ENCODE measurements at regions not wholly inside any gene's neighbourhood (a gene's known extent, or its start where the extent isn't known, plus 50 kb on each side); places are given as distances from the start of the nearest gene placed in this dataset.

DNA sequence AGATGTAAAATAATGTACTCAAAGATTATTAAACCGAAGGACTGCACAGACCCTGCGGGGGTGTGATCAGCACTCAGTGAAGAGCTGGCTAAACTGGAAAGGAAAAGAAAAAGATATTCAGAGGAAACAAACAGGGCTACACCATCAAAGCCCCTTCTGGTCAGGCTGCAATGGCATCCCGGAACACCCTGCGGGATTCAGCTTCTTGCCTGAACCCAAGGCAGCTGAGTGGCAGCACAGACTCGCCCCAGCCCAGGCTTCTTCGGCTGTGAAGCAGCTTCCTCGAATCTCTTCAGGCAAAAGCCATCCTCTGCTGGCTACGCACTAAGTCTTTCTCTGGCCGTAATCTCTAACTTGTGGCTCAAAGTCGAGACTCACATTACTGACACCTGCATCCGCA, 220.9 kb downstream of the TEX29 start:
- DNase-seq = no peak

DNA sequence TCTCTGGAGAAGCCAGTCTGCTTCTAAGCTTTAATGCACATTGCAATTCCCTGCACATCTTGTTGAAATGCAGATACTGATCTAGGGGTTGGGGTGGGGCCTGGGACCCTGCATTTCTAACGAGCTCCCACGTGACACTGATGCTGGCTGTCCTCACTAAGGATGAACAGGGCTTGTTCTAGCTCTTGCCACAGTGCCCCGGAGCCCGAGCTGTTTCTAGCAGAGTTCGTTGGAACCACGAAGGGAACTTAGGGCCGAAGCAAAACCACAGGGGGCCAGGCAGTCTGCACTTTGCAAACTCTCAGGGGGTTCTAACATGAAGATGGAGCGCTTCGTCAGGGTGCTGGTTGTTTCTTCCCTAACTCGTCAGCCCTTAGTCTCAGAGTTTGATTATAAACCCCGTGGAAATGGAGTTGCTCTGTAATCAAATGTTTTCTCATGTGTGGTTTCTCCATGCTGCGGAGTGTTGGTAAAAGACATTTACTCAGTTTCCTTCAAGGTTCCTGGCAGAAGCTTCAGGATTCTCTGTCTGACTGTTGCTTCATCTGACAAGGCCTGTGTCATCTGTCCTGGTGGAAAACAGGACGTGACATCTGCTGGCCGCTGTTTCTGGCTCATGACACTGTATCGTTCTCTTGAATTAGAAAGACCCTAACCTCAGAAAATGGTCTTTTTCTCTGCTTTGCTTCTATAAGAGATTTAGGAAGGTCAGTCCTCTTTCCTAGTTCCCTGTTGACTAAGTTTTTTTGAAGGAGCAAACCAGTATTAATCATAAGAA, 221.5 kb downstream of the TEX29 start:
- DNase-seq = no peak

DNA sequence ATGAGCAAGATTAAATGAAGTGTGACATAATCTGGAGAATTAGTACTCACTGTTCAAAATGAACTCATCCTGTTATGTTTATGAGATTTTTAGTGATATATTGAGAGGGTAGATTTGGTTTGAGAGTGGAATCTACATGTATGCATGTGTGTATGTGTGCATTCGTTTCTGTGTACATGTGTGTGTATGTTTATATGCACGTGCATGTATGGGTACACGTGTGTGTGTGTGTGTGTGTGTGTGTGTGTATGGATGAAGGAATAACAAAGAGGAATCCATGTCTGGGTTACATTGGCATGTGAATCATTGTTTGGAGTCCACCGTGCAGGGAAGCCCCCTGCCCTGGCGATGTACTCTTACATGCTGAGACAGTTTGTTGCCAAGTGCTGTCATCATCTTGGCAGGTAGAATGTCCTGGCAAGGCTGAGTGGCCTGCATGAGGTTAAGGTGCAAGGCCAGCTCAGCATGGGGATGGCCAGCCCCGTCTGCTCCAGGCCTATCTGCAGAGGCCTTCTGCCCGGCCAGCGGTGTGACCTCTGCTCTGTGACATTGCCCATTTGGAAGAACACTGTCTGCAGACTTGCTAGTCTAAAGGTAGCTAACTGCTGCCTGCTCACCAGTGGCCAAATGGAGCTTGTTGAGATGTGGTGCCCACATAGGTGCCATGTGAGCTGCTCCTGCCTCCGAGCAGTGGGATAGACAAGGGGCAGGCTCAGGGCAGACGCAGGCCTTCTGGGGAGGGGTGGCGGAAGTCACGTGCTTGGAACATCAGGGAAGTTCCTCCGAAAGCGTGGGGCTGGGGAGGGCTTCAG, 222.3 kb downstream of the TEX29 start:
- no peak for DNase-seq

DNA sequence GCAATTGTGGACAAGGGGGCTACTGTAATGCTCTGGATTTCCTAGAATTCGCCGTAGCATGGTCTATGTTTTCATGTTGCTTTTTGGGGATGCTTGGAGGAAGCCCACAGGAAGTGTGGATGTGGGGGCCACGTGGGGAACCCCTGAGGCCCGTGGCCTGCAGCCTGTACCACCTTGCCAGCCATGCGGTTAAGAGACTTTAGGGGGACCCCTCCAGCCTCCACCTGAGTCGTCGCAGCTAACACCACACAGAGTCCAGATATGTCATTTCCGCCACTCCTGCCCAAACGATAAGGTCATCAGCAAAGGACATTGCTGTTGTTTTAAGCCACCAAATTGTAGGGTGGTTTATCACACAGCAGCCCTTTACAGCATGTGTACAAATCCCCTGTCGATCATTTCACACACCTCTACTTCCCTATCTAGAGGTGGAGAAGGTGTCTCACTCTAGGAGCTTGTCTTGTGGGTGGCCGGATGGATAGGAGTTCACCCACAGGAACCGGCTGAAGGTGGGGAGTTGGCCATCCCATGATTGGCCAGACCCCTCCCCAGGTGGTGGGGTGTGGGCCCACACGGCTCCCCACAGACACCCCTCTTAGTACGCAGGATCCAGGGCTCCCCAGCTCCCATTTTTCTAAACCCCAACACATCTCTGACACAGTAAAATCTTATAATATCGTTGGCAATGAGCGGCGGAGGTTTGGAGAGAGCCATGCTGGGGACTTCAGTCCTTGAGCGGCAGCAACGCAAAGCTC, 226.7 kb downstream of the TEX29 start:
- no peak for DNase-seq

DNA sequence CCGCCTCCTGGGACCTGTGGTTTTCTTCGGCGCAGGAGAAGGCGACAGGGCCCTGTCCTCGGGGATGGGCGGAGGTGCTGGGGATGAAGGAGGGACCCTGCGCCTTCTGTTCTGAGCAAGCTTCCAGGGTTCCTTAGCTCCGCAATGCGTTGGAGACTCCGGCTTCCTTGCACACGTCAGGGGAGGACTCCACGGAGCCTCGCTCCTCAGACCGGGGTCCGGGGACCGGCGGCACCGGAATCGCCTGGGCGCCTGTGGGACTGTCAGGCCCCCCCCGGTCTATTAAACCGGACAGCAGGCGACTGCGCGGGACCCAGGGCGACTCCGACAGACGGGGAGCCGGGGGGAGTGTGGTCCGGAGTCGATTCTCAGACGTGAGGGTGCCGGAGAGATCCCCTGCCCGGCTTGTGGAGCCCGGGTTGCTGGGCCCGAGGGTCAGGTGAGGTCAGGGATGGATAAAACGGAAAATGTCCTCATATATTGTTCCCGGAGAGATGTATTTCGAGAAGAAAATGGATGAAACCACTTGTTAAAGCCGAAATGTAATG, 227.4 kb downstream of the TEX29 start:
- DNase-seq = no peak

DNA sequence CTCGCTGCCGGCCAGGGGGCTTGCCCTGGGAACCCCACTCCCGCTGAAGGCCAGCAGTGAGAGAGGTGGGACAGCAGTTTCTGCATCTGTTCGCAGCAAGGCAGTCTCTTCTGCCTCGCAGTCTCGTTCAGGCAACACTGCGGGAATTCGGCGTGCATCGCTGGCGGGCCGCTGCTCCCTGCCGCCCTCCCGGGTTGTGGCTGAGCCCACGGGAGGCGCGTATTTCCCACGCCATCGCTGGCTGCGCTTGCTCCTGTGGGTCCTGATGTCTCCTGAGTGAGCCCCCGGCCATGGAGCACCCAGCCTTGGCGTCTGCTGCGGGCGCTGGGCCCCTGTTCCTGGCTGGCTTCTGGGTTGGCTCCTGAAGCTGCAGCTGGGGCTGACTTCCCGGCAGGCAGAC, 227.9 kb downstream of the TEX29 start:
- DNase-seq = no peak

DNA sequence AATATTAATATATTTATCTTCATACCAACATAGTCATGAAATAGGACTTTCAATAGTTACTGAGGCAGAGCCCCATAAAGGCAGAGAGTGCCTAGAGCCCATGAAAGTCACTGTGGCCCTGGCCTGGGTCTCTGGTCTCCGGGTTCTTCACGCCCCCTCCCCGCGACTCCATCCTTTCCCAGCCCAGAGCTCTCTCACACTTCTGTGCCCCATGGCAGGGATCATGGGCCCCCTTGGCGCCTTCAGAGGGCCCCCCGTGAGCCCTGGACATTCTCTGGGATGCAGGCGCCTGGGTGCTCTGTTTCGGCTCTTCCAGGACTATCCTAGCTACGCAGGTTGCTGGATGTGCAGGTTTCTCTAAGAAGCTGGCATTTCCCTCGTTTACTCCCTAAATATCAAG, 228.4 kb downstream of the TEX29 start:
- DNase-seq = no peak

DNA sequence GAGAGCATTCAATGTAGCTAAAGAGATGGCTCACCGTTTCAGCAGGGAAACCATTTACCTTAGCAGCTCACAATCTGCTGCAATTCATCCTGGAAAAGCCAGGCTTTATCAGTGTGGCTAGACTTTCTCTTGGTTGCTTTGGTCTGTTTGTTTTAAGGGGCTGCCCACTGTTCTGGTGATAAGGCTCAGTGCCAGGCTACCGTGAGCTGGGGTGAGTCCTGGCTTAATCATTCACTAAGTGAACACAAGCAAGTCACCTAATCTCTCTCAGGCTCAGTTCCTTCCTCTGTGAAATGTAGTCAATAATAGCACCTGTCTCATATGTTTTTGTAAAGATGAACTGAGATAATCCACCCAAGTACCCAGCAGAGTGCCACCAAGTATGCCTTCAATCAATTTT, 229.0 kb downstream of the TEX29 start:
- no peak for DNase-seq

DNA sequence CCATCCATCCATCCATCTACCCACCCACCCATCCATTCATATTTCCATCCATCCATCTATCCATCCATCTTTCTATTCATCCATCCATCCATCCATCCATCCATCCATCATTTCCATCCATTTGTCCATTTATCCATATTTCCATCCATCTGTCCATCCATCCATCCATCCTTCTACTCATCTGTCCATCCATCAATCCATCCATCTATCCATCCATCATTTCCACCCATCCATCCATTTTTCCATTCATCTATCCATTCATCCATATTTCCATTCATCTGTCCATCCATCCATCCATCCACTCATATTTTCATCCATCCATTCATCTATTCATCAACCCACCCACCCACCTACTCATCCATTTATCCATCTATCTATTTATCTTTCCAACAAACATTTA, 229.6 kb downstream of the TEX29 start:
- no peak for DNase-seq

DNA sequence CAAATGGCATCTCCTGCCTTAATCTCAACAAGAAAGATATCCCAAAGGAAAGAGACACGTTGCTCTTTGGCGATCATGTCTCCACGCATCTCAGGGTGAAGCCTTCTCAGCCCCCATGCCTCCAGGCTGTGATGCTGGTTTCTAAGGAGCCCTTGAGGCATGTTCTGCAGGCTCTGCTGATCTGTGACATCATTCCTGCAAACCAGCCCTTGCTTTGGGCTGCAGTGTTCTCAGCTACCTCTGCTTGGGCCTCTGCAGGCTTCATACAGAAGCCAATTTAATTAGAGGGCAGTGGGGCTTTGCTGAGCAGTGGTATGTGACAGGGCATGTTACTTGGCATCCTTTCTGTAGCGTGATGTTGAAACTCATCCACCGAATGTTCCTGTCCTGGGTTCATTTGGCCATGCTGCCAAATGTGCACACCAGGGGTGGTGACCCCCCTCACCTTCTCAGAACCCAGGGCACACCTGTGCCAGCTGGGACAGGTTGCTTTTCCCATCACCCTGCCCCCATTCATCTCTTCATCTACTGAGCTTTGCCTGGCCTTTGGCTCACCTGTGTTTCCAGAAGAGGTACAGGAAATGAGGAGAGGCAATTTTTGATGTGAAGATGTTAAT, 230.9 kb downstream of the TEX29 start:
- no peak for DNase-seq

DNA sequence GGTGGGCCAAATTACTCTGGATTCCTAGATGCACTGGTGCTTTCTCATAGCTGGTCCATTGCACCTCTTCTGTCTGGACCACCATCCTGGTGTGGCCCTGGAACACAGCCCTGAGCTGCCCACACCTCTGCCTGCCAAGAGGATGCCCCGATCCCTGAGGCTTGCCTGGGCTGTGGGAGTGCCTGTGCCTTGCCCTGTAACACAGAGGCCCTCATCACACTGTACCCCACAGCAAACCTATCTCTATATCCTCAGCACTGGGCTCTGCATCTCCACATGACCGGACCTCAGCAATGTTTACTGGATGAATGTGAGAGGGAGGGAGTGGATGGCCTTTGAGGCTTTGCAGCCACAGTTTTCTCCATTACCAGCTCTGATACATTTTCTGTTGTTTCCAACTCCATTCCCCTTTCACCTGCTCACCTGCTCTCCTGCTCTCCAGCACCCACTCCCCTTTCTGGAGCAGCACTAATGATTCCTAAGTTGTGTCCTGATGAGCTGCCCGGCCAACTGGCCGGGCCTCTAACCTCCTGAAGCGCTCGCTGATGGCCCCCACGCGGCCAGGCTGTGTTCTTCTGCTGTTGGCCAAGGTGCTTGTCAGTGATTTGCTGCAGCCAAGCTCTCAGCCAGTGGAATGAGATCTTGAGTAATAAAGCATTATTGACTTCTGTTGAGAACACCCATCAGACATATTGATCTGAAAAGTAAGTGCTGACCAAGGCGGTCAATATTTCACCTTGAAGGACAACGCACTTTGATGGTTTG, 232.6 kb downstream of the TEX29 start:
- no peak for DNase-seq

DNA sequence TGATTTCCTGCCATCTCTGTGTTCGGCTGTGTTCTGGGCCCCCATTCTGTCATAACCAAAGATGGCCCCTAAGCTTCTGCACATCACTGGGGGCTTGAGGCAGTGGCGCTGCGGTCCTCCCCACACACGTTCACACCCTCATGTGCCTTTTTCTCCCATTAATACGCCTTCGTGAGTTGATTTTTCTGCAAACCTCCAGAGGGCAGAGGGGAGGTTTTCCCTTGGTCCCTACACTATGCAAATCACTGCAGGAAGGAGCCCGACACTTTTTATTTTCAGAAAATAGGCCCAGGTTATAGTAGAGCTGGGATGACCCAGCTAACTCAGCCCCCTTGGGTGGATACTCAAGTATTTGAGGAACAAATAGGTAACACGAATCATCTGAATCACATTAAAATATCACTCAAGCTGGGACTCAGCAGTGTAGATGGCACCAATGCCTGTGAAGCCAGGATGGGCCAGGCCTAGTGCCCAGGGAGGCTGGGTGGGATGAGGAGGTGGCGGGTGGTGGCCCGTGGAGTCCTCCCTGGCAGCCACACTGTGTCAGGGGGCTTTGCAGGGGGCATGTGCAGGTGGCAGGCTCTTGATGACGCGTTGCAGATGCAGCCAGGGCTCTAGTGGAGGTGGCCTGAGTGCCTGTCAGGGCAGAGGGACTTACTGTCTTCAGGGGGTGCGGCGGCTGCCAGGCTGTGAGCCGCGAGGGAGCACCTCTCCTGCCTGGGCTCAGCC, 234.3 kb downstream of the TEX29 start:
- DNase-seq = no peak

DNA sequence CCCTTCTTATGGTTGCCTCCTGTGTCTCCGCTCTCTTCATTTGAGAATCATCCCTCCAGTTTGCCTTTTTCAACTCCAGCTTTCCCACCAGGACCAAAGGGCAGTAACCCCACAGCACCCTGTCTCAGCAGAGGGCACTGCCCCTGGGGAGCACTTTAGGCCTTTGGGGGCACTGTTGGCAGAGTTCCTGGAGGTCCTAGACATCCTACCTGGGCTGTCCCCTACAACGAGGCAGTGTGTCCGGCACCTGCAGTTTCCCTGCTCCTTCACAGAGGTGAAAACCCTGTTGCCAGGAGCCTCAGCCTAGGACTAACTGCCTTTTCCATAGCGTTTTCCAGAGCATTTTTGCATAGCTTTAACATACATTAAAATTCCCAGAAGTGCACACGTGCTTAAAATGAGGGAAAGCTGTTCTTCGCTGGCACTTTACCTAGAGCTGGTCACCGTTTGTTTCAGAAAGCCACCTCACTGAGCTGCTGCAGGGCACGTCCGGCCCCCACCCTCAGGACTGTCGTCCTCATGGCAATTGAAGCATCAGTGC, 234.9 kb downstream of the TEX29 start:
- DNase-seq = no peak

DNA sequence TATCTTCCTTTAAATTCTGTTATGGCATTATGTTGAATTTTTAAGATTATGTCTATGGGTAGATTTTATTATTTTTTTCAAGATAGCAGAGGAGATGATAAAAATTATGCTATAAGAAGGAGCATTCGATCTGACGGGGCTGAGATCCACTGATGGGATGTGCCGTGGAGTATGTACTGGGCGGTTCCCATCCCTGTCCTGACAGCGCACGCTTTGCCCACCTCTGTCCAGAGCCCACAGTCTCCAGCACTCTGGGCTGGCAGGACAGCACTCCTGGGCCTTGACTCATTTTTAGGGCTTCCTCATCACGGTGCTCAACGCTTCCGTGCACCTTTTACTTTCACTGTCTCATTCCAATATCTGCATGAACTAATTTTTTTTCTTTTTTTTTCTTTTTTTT, 235.5 kb downstream of the TEX29 start:
- no peak for DNase-seq

DNA sequence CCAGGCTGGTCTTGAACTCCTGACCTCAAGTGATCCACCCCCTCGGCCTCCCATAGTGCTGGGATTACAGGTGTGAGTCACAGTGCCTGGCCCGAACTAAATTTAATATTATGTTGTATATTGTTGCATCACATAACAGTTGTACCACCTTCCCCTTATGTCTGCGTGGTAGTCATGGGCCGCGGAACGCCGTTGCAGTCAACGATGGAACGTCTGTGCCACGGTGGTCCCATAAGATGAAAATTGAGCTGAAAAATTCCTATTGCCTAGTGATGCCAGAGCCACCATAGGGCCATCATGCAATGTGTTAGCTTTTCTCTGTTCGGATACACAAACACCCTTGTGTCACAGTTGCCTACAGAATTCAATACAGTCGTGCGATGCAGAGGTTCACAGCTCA, 236.1 kb downstream of the TEX29 start:
- DNase-seq = no peak

DNA sequence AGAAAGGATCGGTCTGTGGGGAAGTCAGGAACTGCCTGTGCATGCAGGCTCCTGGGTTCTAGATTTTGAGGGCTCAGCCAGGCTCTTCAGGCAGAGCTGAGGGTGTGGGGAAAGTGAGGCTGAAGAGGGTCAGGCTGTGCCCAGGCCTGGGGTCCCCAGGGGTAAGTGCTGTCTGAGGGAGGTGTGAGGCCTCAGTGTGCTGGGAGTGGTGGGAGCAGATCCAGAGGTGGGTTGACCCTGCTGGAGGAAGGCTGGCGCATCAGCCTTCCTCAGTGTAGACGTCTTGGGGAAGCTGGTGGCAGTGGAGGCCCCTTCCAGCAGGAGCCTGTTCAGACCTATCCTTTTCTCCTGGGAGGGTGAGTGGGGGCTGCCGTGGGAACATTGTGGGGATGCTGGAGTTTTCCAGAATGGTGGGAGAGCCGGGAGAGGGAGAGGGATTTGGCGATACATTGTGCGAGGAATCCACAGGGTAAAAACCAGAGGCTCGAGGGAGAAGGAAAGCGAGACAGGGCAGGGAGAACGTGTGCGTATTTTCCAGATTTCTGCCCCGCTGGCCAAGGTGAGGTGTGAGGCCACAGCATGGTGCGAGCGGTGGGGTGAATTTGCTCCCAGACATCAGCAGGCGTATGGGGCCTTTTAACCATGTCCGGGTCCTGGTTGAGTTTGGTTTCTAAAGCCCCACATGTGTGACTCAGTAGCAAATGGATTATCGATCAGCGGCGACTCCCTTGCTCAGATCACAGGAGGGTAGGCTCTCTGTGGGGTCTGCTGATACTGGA, 237.7 kb downstream of the TEX29 start:
- DNase-seq = no peak

DNA sequence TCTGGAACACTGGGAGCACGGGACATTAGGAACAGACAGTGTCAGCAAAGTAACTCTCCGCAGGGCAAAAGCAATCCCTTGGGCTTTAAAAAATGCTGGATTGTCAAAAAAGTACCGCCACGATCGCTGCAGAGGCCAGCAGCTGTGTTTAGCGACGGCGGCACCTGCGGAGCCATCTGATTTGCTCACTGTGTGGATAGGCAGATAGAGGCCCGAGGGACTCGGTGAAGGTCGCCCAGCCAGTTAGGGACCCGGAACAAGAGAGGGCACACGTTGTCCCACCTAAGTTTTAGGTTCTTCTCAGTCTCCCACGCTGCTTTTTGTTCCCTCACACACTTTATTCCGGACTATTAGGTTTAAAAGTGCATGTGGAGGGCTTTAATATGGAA, 238.3 kb downstream of the TEX29 start:
- DNase-seq = no peak

DNA sequence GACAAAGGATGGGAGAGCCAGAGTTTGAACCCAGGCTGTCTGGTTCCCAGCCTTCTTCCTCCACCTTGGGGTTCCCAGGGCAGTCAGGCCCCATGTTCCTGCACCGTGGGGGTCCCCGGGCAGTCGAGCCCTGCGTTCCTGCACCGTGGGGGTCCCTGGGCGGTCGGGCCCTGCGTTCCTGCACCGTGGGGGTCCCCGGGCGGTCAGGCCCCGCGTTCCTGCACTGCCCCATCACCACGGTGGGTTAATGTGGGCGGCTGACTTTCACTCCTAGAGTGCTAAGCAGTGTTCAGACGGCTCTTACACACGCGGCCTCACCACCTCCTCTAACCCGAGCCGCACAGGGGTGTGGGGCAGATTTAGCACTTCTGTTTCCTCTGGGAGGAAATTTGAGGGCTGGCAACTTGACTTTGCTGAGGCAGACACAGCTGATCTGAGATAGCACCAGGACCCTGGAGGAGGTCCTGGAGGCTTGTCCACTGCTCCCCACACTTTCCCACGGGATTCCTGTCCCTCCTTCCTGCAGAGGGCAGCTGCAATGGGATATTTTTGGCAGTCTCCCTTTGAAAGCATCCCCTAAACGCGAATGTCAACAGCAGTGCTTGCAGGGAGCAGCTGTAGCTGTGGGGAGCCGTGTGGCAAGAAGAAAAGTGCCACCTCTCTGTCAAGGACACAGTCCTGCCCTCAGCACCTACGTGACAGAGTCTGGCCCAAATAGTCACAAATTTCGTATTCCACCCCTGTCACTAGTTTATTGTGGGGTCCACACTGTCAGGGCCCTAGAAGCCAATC, 239.4 kb downstream of the TEX29 start:
- DNase-seq = no peak

DNA sequence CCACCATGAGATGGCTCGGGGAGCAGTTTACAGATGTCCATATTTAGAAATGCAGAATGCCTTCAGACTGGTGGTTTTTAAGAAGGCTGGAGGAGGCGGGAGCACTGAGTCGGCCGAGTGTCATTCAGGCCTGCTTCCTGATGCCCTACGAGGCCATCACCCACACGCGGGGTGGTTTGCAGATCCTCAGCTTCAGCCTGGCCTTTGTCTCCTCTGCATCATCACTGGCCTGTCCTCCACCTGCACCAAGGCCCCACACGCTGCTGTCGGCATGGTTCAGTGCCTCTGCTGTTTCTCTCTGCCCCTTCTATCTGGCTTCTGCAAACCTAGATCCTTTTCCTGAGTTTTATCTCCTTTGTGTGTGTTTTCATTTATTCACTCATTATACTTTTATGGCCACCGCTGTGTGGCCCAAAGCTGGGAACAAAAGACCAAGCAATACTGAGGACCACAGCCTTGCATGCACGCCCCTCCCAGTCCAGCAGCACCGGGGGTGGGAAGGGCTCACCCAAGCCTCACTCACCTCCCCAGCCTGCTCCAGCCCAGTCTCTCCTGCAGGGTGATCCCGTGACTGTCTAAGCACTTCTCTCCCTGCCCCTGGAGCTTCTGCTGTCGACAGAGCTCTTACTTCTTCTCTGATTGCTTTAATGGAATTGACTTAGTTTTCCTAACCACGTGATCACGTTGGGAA, 240.8 kb downstream of the TEX29 start:
- no peak for DNase-seq
